Brain microvascular endothelial cell (primary cell): ENCODE measurements at regions not wholly inside any gene's neighbourhood (a gene's known extent, or its start where the extent isn't known, plus 50 kb on each side); places are given as distances from the start of the nearest gene placed in this dataset.

Experiments used
- DNase-seq: peaks from one replicate; pipeline ENCODE4 v3.0.0-alpha.2; 2020
- H3K27ac ChIP-seq: fragments of 250-450 bp; sonication (Bioruptor Pico); 2 replicates; pipeline ENCODE4 v1.5.1; 2020; ENCODE audit warnings: mild to moderate bottlenecking, moderate library complexity
- H3K27me3 ChIP-seq: fragments of 250-450 bp; sonication (Bioruptor Pico); replicated peaks from 2 replicates; pipeline ENCODE4 v1.5.1; 2020; ENCODE audit warnings: mild to moderate bottlenecking
- H3K36me3 ChIP-seq: fragments of 250-450 bp; sonication (Bioruptor Pico); replicated peaks from 2 replicates; pipeline ENCODE4 v1.5.1; 2020; ENCODE audit warnings: mild to moderate bottlenecking
- H3K4me3 ChIP-seq: 2 replicates; pipeline ENCODE4 v1.5.1; 2011; ENCODE audit warnings: low read depth, mild to moderate bottlenecking, control low read depth, low read length, moderate library complexity
- CTCF ChIP-seq: IDR thresholded peaks from 2 replicates; pipeline ENCODE4 v1.5.1; 2011; ENCODE audit warnings: low read depth, mild to moderate bottlenecking, moderate library complexity, low read length, control low read depth, inconsistent platforms; ENCODE audit errors: missing control alignments
- in situ Hi-C: cut with HindIII; loops from 2 replicates; pipeline ENCODE4 v1.10.0; 2017; ENCODE audit warnings: low sequenced_read_pairs, low pct_ligation_motif_present

GRCh38 chr11:94675813-94676212 is 92.3 kb upstream of the AMOTL1 start:
- in situ Hi-C loops, result no loop called here
- no peaks in the 10 kb centered on the region for H3K36me3 ChIP-seq
- no peak overlapping the region for H3K4me3 ChIP-seq
- no peaks in the 10 kb centered on the region for H3K27me3 ChIP-seq
- no peak for TF ChIP-seq CTCF
- no peak overlapping the region for H3K27ac ChIP-seq
- DNase-seq, result no peak

- Histone ChIP-seq H3K4me3 (no peak overlapping the region), H3K27me3 (no peaks in the 10 kb centered on the region), H3K36me3 (no peaks in the 10 kb centered on the region), H3K27ac (no peak overlapping the region)
- in situ Hi-C loops, result no loop called here
- TF ChIP-seq CTCF, result no peak
- no peak for DNase-seq
Observed at GRCh38 chr11:94676814-94677213, 91.3 kb upstream of the AMOTL1 start.

GRCh38 chr11:94678236-94678635 is 89.9 kb upstream of the AMOTL1 start:
- Histone ChIP-seq H3K27me3 (no peaks in the 10 kb centered on the region), H3K27ac (no peak overlapping the region), H3K4me3 (no peak overlapping the region), H3K36me3 (no peaks in the 10 kb centered on the region)
- in situ Hi-C loops, result no loop called here
- no peak for DNase-seq
- no peak for TF ChIP-seq CTCF

GRCh38 chr11:94678901-94679300 is 89.3 kb upstream of the AMOTL1 start:
- DNase-seq, result no peak
- Histone ChIP-seq H3K27ac (no peak overlapping the region), H3K4me3 (no peak overlapping the region), H3K27me3 (no peaks in the 10 kb centered on the region), H3K36me3 (no peaks in the 10 kb centered on the region)
- no peak for TF ChIP-seq CTCF
- in situ Hi-C loops, result no loop called here

- DNase-seq, result no peak
- Histone ChIP-seq H3K4me3 (no peak overlapping the region), H3K27me3 (no peaks in the 10 kb centered on the region), H3K27ac (no peak overlapping the region), H3K36me3 (no peaks in the 10 kb centered on the region)
- no peak for TF ChIP-seq CTCF
- in situ Hi-C loops, result no loop called here
Observed at GRCh38 chr11:94680426-94680825, 87.7 kb upstream of the AMOTL1 start.

GRCh38 chr11:94681140-94681539 is 87.0 kb upstream of the AMOTL1 start:
- Histone ChIP-seq H3K27me3 (no peaks in the 10 kb centered on the region), H3K27ac (no peak overlapping the region), H3K36me3 (no peaks in the 10 kb centered on the region), H3K4me3 (no peak overlapping the region)
- no peak for TF ChIP-seq CTCF
- no peak for DNase-seq
- in situ Hi-C loops, result no loop called here
